H9 (cell line): ENCODE measurements at regions not wholly inside any gene's neighbourhood (a gene's known extent, or its start where the extent isn't known, plus 50 kb on each side); places are given as distances from the start of the nearest gene placed in this dataset.

ENCODE experiments used
- DNase-seq: peaks from one replicate; pipeline ENCODE4 v3.0.0-alpha.2; 2017
- H2AFZ ChIP-seq: one replicate; pipeline ENCODE4 v1.6.1; 2013; ENCODE audit warnings: mild to moderate bottlenecking, low read length, control low read depth, moderate library complexity
- H2AK5ac ChIP-seq: 2 replicates; pipeline ENCODE4 v1.6.1; 2013; ENCODE audit warnings: low read length, control low read depth, mixed read lengths; ENCODE audit not compliant: insufficient read length
- H2BK120ac ChIP-seq: one replicate; pipeline ENCODE4 v1.6.1; 2013; ENCODE audit warnings: low read depth, mild to moderate bottlenecking, low read length, control low read depth, inconsistent platforms; ENCODE audit not compliant: poor library complexity, severe bottlenecking
- H2BK12ac ChIP-seq: 2 replicates; pipeline ENCODE4 v1.6.1; 2013; ENCODE audit warnings: low read length, control low read depth, mixed read lengths, low read depth; ENCODE audit not compliant: insufficient read length
- H2BK15ac ChIP-seq: 2 replicates; pipeline ENCODE4 v1.6.1; 2013; ENCODE audit warnings: low read depth, low read length, control low read depth
- H2BK20ac ChIP-seq: one replicate; pipeline ENCODE4 v1.6.1; 2013; ENCODE audit warnings: low read depth, mild to moderate bottlenecking, low read length, control low read depth, inconsistent platforms; ENCODE audit not compliant: poor library complexity, severe bottlenecking
- H2BK5ac ChIP-seq: 2 replicates; pipeline ENCODE4 v1.6.1; 2013; ENCODE audit warnings: low read length, control low read depth, mixed read lengths; ENCODE audit not compliant: insufficient read length
- H3K14ac ChIP-seq: 2 replicates; pipeline ENCODE4 v1.6.1; 2013; ENCODE audit warnings: low read length, control low read depth; ENCODE audit not compliant: insufficient read depth
- H3K18ac ChIP-seq: 2 replicates; pipeline ENCODE4 v1.6.1; 2013; ENCODE audit warnings: low read depth, mild to moderate bottlenecking, mixed read lengths, low read length, control low read depth; ENCODE audit not compliant: insufficient read length
- H3K23ac ChIP-seq: 2 replicates; pipeline ENCODE4 v1.6.1; 2013; ENCODE audit warnings: low read length, control low read depth, mixed read lengths, low read depth; ENCODE audit not compliant: insufficient read length
- H3K23me2 ChIP-seq: 2 replicates; pipeline ENCODE4 v1.6.1; 2013; ENCODE audit warnings: low read depth, mild to moderate bottlenecking, mixed read lengths, low read length, control low read depth; ENCODE audit not compliant: insufficient read length, poor library complexity, severe bottlenecking
- H3K27ac ChIP-seq: 2 replicates; pipeline ENCODE4 v1.5.1; 2013; ENCODE audit warnings: low read length, control low read depth, mixed read lengths, low read depth; ENCODE audit not compliant: insufficient read length
- H3K27me3 ChIP-seq: 2 replicates; pipeline ENCODE4 v1.6.1; 2013; ENCODE audit warnings: low read length, control low read depth, inconsistent platforms; ENCODE audit not compliant: insufficient read depth
- H3K4ac ChIP-seq: 2 replicates; pipeline ENCODE4 v1.6.1; 2013; ENCODE audit warnings: low read depth, mild to moderate bottlenecking, control low read depth, inconsistent platforms, low read length, moderate library complexity
- H3K4me1 ChIP-seq: 2 replicates; pipeline ENCODE4 v1.6.1; 2013; ENCODE audit warnings: low read length, control low read depth, inconsistent platforms; ENCODE audit not compliant: insufficient read depth
- H3K4me2 ChIP-seq: 2 replicates; pipeline ENCODE4 v1.6.1; 2013; ENCODE audit warnings: low read length, control low read depth, mixed read lengths; ENCODE audit not compliant: insufficient read length, insufficient read depth
- H3K56ac ChIP-seq: 2 replicates; pipeline ENCODE4 v1.6.1; 2013; ENCODE audit warnings: low read depth, mild to moderate bottlenecking, mixed read lengths, low read length, control low read depth; ENCODE audit not compliant: insufficient read length
- H3K79me1 ChIP-seq: 2 replicates; pipeline ENCODE4 v1.6.1; 2013; ENCODE audit warnings: low read depth, mild to moderate bottlenecking, moderate library complexity, low read length, control low read depth, inconsistent platforms; ENCODE audit not compliant: insufficient read depth, poor library complexity, severe bottlenecking
- H3K79me2 ChIP-seq: 2 replicates; pipeline ENCODE4 v1.6.1; 2013; ENCODE audit warnings: low read length, control low read depth, inconsistent platforms; ENCODE audit not compliant: insufficient read depth
- H3K9ac ChIP-seq: 2 replicates; pipeline ENCODE4 v1.6.1; 2013; ENCODE audit warnings: low read length, control low read depth, mixed read lengths; ENCODE audit not compliant: insufficient read length; ENCODE audit errors: extremely low read depth
- H3K9me3 ChIP-seq: one replicate; pipeline ENCODE4 v1.6.1; 2013; ENCODE audit warnings: low read depth, low read length, inconsistent platforms; ENCODE audit not compliant: control insufficient read depth
- H3T11ph ChIP-seq: one replicate; pipeline ENCODE4 v1.6.1; 2013; ENCODE audit warnings: mild to moderate bottlenecking, low read length, control low read depth, inconsistent platforms
- H4K20me1 ChIP-seq: one replicate; pipeline ENCODE4 v1.6.1; 2013; ENCODE audit not compliant: control insufficient read depth, insufficient read length, insufficient read depth
- H4K5ac ChIP-seq: 2 replicates; pipeline ENCODE4 v1.6.1; 2013; ENCODE audit warnings: low read depth, mild to moderate bottlenecking, mixed read lengths, low read length, control low read depth; ENCODE audit not compliant: insufficient read length
- H4K8ac ChIP-seq: replicated peaks from 2 replicates; pipeline ENCODE4 v1.6.1; 2013; ENCODE audit warnings: low read length, control low read depth, mixed read lengths, low read depth; ENCODE audit not compliant: insufficient read length
- H4K91ac ChIP-seq: 2 replicates; pipeline ENCODE4 v1.6.1; 2013; ENCODE audit warnings: low read depth, mild to moderate bottlenecking, moderate library complexity, mixed read lengths, low read length, control low read depth; ENCODE audit not compliant: insufficient read length
- H3K27ac Mint-ChIP-seq, 3 experiments: 2 replicates in 2 of 3; 3 replicates in 1 of 3; pipeline ENCODE4 v1.8.0; 2020 to 2021; ENCODE audit warnings: mixed read lengths in 3 of 3, mild to moderate bottlenecking in 1 of 3, moderate library complexity in 1 of 3
- H3K27me3 Mint-ChIP-seq: 2 replicates; pipeline ENCODE4 v1.8.0; 2021; ENCODE audit warnings: low read depth, mild to moderate bottlenecking, moderate library complexity, mixed read lengths
- H3K36me3 Mint-ChIP-seq, 3 experiments: 2 replicates in 2 of 3; 3 replicates in 1 of 3; pipeline ENCODE4 v1.8.0; 2020 to 2021; ENCODE audit warnings: low read depth in 3 of 3, mixed read lengths in 3 of 3; ENCODE audit not compliant: insufficient read depth in 1 of 3
- H3K4me1 Mint-ChIP-seq, 2 experiments: 2 replicates each; pipeline ENCODE4 v1.8.0; 2020; ENCODE audit warnings: mixed read lengths in 2 of 2
- H3K4me3 Mint-ChIP-seq, 2 experiments: 2 replicates in 1 of 2; 3 replicates in 1 of 2; pipeline ENCODE4 v1.8.0; 2020 to 2021; ENCODE audit warnings: mild to moderate bottlenecking in 2 of 2, mixed read lengths in 2 of 2, moderate library complexity in 1 of 2
- H3K9me3 Mint-ChIP-seq, 2 experiments: 2 replicates in 1 of 2; 3 replicates in 1 of 2; pipeline ENCODE4 v1.8.0; 2020; ENCODE audit warnings: mild to moderate bottlenecking in 2 of 2, mixed read lengths in 2 of 2, moderate library complexity in 1 of 2
- WGBS: extraction: QIAGEN DNeasy Blood & Tissue Kit; methylation state at CpG from one replicate; pipeline ENCODE4 v1.1.7; 2013; ENCODE audit warnings: missing lambda C conversion rate, low lambda C conversion rate, mixed read lengths; ENCODE audit not compliant: insufficient read length; ENCODE audit errors: extremely low coverage; 5-methylcytosine and 5-hydroxymethylcytosine counted together
- TF ChIP-seq, protein P1 (sequence below): fragments of 200-600 bp; sonication (generic); conservative IDR thresholded peaks from 3 replicates; pipeline ENCODE4 v1.8.0; 2021; ENCODE audit warnings: antibody characterized with exemption, mild to moderate bottlenecking

DNA sequence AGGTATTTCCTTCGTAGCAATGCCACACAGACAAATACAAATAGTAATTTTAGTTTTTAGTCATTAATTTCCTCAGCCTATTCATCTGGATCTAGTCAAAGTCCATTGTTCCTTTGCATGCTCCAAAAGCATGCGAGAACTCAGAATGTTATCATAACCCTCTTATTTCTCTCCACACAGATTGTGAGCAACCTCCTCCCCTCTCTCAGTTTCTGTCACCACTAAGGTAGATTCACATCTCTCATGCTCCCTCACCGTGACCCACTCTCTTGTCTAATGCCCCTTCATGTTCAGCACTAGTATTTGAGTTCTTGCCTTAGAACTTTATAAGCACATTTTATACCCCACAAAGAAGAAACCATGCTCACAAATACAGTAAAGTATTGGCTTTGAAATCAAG lies 582.4 kb downstream of the PLA2G4A start:
- H3K4me1 Mint-ChIP-seq = peaks cover 30 to 37% of the 10 kb centered on the region in 2 experiments
- H3K27me3 ChIP-seq = no peaks in the 10 kb centered on the region
- H2BK5ac ChIP-seq = no peak overlapping the region

More for the DNA sequence above, 582.4 kb downstream of the PLA2G4A start:
- no peak overlapping the region for H3K4me3 Mint-ChIP-seq
- H3K9me3 Mint-ChIP-seq = no peaks in the 10 kb centered on the region; a peak in 1 of 5 replicates
- H2BK15ac ChIP-seq = no peak overlapping the region
- no peak overlapping the region for H3T11ph ChIP-seq
- TF ChIP-seq, protein P1, sequence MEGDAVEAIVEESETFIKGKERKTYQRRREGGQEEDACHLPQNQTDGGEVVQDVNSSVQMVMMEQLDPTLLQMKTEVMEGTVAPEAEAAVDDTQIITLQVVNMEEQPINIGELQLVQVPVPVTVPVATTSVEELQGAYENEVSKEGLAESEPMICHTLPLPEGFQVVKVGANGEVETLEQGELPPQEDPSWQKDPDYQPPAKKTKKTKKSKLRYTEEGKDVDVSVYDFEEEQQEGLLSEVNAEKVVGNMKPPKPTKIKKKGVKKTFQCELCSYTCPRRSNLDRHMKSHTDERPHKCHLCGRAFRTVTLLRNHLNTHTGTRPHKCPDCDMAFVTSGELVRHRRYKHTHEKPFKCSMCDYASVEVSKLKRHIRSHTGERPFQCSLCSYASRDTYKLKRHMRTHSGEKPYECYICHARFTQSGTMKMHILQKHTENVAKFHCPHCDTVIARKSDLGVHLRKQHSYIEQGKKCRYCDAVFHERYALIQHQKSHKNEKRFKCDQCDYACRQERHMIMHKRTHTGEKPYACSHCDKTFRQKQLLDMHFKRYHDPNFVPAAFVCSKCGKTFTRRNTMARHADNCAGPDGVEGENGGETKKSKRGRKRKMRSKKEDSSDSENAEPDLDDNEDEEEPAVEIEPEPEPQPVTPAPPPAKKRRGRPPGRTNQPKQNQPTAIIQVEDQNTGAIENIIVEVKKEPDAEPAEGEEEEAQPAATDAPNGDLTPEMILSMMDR = no peak
- no peak overlapping the region for H4K91ac ChIP-seq
- no peak overlapping the region for H2AK5ac ChIP-seq
- H3K36me3 Mint-ChIP-seq = peaks cover 0 to 14% (median 0%) of the 10 kb centered on the region in 3 experiments; a peak in 2 of 7 replicates
- H3K9ac ChIP-seq = no peak overlapping the region
- no CpG with 5 or more reads among the region's 3 CpGs for WGBS
- H2BK120ac ChIP-seq = no peak overlapping the region
- H3K27me3 Mint-ChIP-seq = no peaks in the 10 kb centered on the region
- no peaks in the 10 kb centered on the region; the same call in 1 of the 2 replicates for H3K4me1 ChIP-seq
- H3K14ac ChIP-seq = no peak overlapping the region
- H3K9me3 ChIP-seq = no peaks in the 10 kb centered on the region
- H3K4me2 ChIP-seq = no peak overlapping the region
- no peak overlapping the region for H2AFZ ChIP-seq
- no peak overlapping the region for H2BK20ac ChIP-seq
- H3K27ac Mint-ChIP-seq = peak overlapping the region in 1 of 3 experiments; percentile 9; a peak in 2 of 7 replicates
- H3K18ac ChIP-seq = no peak overlapping the region
- no peak overlapping the region for H4K8ac ChIP-seq
- no peak overlapping the region for H4K5ac ChIP-seq
- H3K79me2 ChIP-seq = no peaks in the 10 kb centered on the region
- H2BK12ac ChIP-seq = no peak overlapping the region
- H3K27ac ChIP-seq = no peak overlapping the region
- no peak overlapping the region for H3K23ac ChIP-seq
- DNase-seq = no peak
- H4K20me1 ChIP-seq = no peaks in the 10 kb centered on the region
- H3K79me1 ChIP-seq = no peaks in the 10 kb centered on the region
- H3K23me2 ChIP-seq = no peaks in the 10 kb centered on the region
- no peak overlapping the region for H3K56ac ChIP-seq
- H3K4ac ChIP-seq = no peak overlapping the region
